ENCODE measurements at regions not wholly inside any gene's neighbourhood (a gene's known extent, or its start where the extent isn't known, plus 50 kb on each side); places are given as distances from the start of the nearest gene placed in this dataset.

DNA sequence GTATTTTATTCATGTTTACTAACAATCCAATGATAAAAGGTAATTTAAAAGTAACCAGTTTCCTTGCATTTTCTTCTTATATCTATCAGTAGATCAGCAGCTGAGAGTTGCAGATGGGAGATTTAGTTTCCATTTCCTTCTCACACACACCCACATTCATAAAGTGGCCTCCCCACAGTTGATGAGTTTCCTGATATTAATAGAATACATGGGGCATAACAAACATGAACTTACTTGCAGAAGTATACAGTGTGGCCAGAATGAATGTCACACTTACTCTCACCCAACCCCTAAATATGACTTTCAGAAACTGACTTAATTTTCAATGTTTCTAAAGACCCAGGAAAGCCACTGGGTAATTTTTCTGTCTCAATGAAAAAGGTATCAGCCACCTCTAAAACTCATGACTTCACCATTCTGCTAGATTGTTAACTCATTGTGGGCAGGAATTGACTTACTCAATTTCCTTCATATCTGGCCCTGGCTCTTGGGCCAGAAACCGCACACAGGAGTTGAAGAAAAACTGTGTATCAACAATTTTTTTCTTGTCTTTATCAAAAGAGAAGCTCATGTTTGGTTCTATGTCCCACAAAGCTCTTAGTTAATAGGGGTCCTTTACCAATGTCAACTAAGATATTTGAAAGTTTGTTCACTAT lies 63.5 kb upstream of the OSMR start:
- DNase-seq (ENCODE audit: low read depth) = no peak
- no peak overlapping the region for H3K4me3 ChIP-seq (ENCODE audit: control insufficient read depth, low read depth, low read length)
- TF ChIP-seq CTCF (IDR thresholded peaks at IDR 0.05; ENCODE audit: control insufficient read depth, insufficient read depth, low read depth, low read length, missing control alignments) = no peak

GRCh38 chr5:38783011-38783561 lies 62.7 kb upstream of the OSMR start:
- peak; percentile 97 for DNase-seq (ENCODE audit: low read depth)

DNA sequence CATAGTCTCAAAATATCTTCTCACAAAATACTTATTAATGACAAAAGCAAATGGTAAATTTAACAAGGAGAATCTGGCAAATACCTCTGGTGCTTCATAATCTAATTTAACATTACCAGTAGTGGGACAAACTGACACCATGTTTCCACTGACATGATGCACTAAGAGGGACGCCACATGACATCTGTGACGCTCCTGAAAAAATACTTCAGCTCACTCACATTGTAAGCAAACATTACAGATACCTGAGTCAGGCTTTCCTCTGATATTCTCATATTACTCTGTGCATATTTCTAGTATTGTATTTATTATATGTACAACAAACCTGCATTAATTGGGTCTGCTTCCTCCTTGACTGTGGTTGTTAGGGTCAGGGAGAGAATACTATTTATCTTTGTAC lies 56.7 kb upstream of the OSMR start:
- no peak overlapping the region for H3K4me3 ChIP-seq (ENCODE audit: control insufficient read depth, low read depth, low read length)
- DNase-seq (ENCODE audit: low read depth) = no peak
- no peak for TF ChIP-seq CTCF (IDR thresholded peaks at IDR 0.05; ENCODE audit: control insufficient read depth, insufficient read depth, low read depth, low read length, missing control alignments)

More at GRCh38 chr5:38783011-38783561, 62.7 kb upstream of the OSMR start:
- no peak overlapping the region for H3K4me3 ChIP-seq (ENCODE audit: control insufficient read depth, low read depth, low read length)
- TF ChIP-seq CTCF (IDR thresholded peaks at IDR 0.05; ENCODE audit: control insufficient read depth, insufficient read depth, low read depth, low read length, missing control alignments) = no peak

DNA sequence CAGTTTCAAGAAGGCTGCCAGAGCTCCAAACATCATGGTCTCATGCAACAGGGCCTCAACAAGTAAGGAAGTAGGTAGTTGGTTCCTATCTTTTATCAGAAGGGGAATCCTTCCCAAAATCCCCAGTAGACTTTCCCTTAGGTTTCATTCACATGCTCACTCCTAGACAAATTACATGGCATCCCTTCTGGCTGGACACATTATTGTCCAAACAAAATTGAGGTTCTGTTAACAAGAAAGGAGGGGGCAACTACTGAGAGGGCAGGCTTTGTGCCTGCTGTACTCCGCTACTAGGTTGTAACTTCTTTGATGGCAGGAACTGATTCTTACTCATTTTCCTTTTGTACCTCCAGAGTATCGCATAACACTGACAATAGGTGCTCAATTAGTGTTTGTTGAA lies 56.0 kb upstream of the OSMR start:
- DNase-seq (ENCODE audit: low read depth) = no peak
- no peak for TF ChIP-seq CTCF (IDR thresholded peaks at IDR 0.05; ENCODE audit: control insufficient read depth, insufficient read depth, low read depth, low read length, missing control alignments)

GRCh38 chr5:38790268-38790667 lies 55.5 kb upstream of the OSMR start:
- TF ChIP-seq CTCF (IDR thresholded peaks at IDR 0.05; ENCODE audit: control insufficient read depth, insufficient read depth, low read depth, low read length, missing control alignments) = no peak
- DNase-seq (ENCODE audit: low read depth) = no peak
- no peak overlapping the region for H3K4me3 ChIP-seq (ENCODE audit: control insufficient read depth, low read depth, low read length)

More for the DNA sequence above, 56.0 kb upstream of the OSMR start:
- H3K4me3 ChIP-seq (ENCODE audit: control insufficient read depth, low read depth, low read length) = no peak overlapping the region

GRCh38 chr5:38790891-38791290 lies 54.9 kb upstream of the OSMR start:
- TF ChIP-seq CTCF (IDR thresholded peaks at IDR 0.05; ENCODE audit: control insufficient read depth, insufficient read depth, low read depth, low read length, missing control alignments) = no peak
- DNase-seq (ENCODE audit: low read depth) = no peak
- H3K4me3 ChIP-seq (ENCODE audit: control insufficient read depth, low read depth, low read length) = no peak overlapping the region
